WTC11 (cell line): ENCODE measurements at regions not wholly inside any gene's neighbourhood (a gene's known extent, or its start where the extent isn't known, plus 50 kb on each side); places are given as distances from the start of the nearest gene placed in this dataset.

ENCODE experiments used
- ATAC-seq: fragments of 200-7000 bp; cut with Tn5 transposase; 2 replicates; pipeline ENCODE4 v1.10.0; 2021; ENCODE audit warnings: mild to moderate bottlenecking, moderate library complexity
- CTCF ChIA-PET: fragments of 300-600 bp; sonication (Branson Sonifier 250); formaldehyde crosslinking; loops from one replicate; lab custom pipeline; 2021; ENCODE audit warnings: antibody characterized with exemption; lab: Charles Lee
- POLR2A ChIA-PET: fragments of 350-600 bp; sonication (Branson Sonifier 250); formaldehyde crosslinking; loops from one replicate; lab custom pipeline; 2021; ENCODE audit warnings: antibody characterized with exemption; lab: Charles Lee
- DNase-seq: peaks from one replicate; pipeline ENCODE4 v3.0.0; 2021; ENCODE audit warnings: low spot score
- H3K27ac Mint-ChIP-seq: 2 replicates; pipeline ENCODE4 v1.8.0; 2021; ENCODE audit warnings: mixed read lengths
- H3K27me3 Mint-ChIP-seq: 2 replicates; pipeline ENCODE4 v1.8.0; 2021; ENCODE audit warnings: low read depth, mild to moderate bottlenecking, moderate library complexity, mixed read lengths
- H3K36me3 Mint-ChIP-seq: 2 replicates; pipeline ENCODE4 v1.8.0; 2021; ENCODE audit warnings: mixed read lengths
- H3K4me1 Mint-ChIP-seq: 2 replicates; pipeline ENCODE4 v1.8.0; 2022; ENCODE audit warnings: mixed read lengths
- H3K4me3 Mint-ChIP-seq: 2 replicates; pipeline ENCODE4 v1.8.0; 2021; ENCODE audit warnings: mild to moderate bottlenecking, moderate library complexity, mixed read lengths
- H3K9me3 Mint-ChIP-seq: 2 replicates; pipeline ENCODE4 v1.8.0; 2021; ENCODE audit warnings: mixed read lengths
- ATF1 ChIP-seq: sonication (generic); formaldehyde crosslinking; IDR thresholded peaks from 2 replicates; pipeline ENCODE4 v1.8.1; 2023; ENCODE audit warnings: mild to moderate bottlenecking, moderate library complexity, missing genetic modification reagents
- CREM ChIP-seq: sonication (generic); formaldehyde crosslinking; IDR thresholded peaks from 2 replicates; pipeline ENCODE4 v1.8.1; 2022; ENCODE audit warnings: mild to moderate bottlenecking, missing genetic modification reagents, moderate library complexity
- E2F1 ChIP-seq: sonication (generic); formaldehyde crosslinking; IDR thresholded peaks from 2 replicates; pipeline ENCODE4 v1.8.0; 2022; ENCODE audit warnings: mild to moderate bottlenecking, missing genetic modification reagents
- ESRRA ChIP-seq: sonication (generic); formaldehyde crosslinking; IDR thresholded peaks from 2 replicates; pipeline ENCODE4 v1.8.1; 2022; ENCODE audit warnings: mild to moderate bottlenecking, missing genetic modification reagents, borderline replicate concordance
- HMGXB4 ChIP-seq: sonication (generic); formaldehyde crosslinking; IDR thresholded peaks from 2 replicates; pipeline ENCODE4 v1.8.1; 2023; ENCODE audit warnings: mild to moderate bottlenecking, moderate library complexity, missing genetic modification reagents
- MAX ChIP-seq: sonication (generic); formaldehyde crosslinking; IDR thresholded peaks from 2 replicates; pipeline ENCODE4 v1.8.0; 2022; ENCODE audit warnings: mild to moderate bottlenecking, missing genetic modification reagents
- MXD4 ChIP-seq: fragments of 250-450 bp; sonication (Bioruptor Pico); IDR thresholded peaks from 2 replicates; pipeline ENCODE4 v1.8.0; 2021; ENCODE audit warnings: mild to moderate bottlenecking, moderate library complexity, borderline replicate concordance
- NFE2L1 ChIP-seq: sonication (generic); formaldehyde crosslinking; IDR thresholded peaks from 2 replicates; pipeline ENCODE4 v1.8.1; 2023; ENCODE audit warnings: missing genetic modification reagents
- PREB ChIP-seq: sonication (generic); formaldehyde crosslinking; IDR thresholded peaks from 2 replicates; pipeline ENCODE4 v1.8.1; 2022; ENCODE audit warnings: mild to moderate bottlenecking, missing genetic modification reagents, moderate library complexity, borderline replicate concordance
- SP1 ChIP-seq: sonication (generic); formaldehyde crosslinking; conservative IDR thresholded peaks from 2 replicates; pipeline ENCODE4 v1.8.1; 2022; ENCODE audit warnings: missing genetic modification reagents
- TCF7 ChIP-seq: sonication (generic); formaldehyde crosslinking; IDR thresholded peaks from 2 replicates; pipeline ENCODE4 v1.8.0; 2022; ENCODE audit warnings: mild to moderate bottlenecking, low read depth, missing genetic modification reagents, moderate library complexity
- ZNF671 ChIP-seq: fragments of 250-450 bp; sonication (Bioruptor Pico); IDR thresholded peaks from 2 replicates; pipeline ENCODE4 v1.8.0; 2021; ENCODE audit warnings: mild to moderate bottlenecking
- TF ChIP-seq, protein P1 (sequence below): sonication (generic); formaldehyde crosslinking; IDR thresholded peaks from 2 replicates; pipeline ENCODE4 v1.8.0; 2022; ENCODE audit warnings: mild to moderate bottlenecking, missing genetic modification reagents
- TF ChIP-seq, protein P2 (sequence below): sonication (generic); formaldehyde crosslinking; IDR thresholded peaks from 2 replicates; pipeline ENCODE4 v1.8.0; 2023; ENCODE audit warnings: missing genetic modification reagents
- TF ChIP-seq, protein P3 (sequence below): sonication (generic); formaldehyde crosslinking; IDR thresholded peaks from 2 replicates; pipeline ENCODE4 v1.8.0; 2023; ENCODE audit warnings: mild to moderate bottlenecking, missing genetic modification reagents
- TF ChIP-seq, protein P4 (sequence below): sonication (generic); formaldehyde crosslinking; IDR thresholded peaks from 2 replicates; pipeline ENCODE4 v1.8.1; 2023; ENCODE audit warnings: mild to moderate bottlenecking, missing genetic modification reagents

DNA sequence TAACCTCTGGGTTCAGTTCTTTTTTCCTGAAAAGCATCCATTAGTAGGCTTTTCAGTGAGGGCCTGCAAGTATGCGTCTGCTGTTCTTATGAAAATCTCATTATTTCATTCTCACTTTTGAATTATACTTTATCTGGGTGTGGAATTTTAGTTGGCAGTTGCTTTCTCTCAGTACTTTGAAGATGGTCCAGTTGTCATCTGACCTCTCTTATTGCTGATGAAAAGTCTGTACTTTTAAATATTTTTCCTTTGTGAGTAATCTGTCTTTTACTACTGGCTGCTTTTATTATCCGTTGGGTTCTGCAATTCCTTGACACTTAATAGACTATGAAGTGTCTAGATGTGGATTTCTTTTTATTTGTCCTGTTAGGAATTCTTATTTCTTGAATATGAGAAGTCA is 307.8 kb downstream of the CYP26B1 start (continued):
- TF ChIP-seq, protein P1, sequence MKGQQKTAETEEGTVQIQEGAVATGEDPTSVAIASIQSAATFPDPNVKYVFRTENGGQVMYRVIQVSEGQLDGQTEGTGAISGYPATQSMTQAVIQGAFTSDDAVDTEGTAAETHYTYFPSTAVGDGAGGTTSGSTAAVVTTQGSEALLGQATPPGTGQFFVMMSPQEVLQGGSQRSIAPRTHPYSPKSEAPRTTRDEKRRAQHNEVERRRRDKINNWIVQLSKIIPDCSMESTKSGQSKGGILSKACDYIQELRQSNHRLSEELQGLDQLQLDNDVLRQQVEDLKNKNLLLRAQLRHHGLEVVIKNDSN: no peak
- TF ChIP-seq, protein P2, sequence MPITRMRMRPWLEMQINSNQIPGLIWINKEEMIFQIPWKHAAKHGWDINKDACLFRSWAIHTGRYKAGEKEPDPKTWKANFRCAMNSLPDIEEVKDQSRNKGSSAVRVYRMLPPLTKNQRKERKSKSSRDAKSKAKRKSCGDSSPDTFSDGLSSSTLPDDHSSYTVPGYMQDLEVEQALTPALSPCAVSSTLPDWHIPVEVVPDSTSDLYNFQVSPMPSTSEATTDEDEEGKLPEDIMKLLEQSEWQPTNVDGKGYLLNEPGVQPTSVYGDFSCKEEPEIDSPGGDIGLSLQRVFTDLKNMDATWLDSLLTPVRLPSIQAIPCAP (CRISPR knock-in tag): no peak

- ChIA-PET CTCF (no interaction called here), POLR2A (no interaction called here)
- TF ChIP-seq HMGXB4 (CRISPR knock-in tag) (no peak), NFE2L1 (CRISPR knock-in tag) (no peak), CREM (CRISPR knock-in tag) (no peak), ATF1 (CRISPR knock-in tag) (no peak), ESRRA (CRISPR knock-in tag) (no peak), MAX (CRISPR knock-in tag) (no peak), SP1 (CRISPR knock-in tag) (no peak), TCF7 (CRISPR knock-in tag) (no peak), PREB (CRISPR knock-in tag) (no peak), ZNF671 (no peak), E2F1 (no peak), MXD4 (CRISPR knock-in tag) (no peak)
- TF ChIP-seq, protein P3, sequence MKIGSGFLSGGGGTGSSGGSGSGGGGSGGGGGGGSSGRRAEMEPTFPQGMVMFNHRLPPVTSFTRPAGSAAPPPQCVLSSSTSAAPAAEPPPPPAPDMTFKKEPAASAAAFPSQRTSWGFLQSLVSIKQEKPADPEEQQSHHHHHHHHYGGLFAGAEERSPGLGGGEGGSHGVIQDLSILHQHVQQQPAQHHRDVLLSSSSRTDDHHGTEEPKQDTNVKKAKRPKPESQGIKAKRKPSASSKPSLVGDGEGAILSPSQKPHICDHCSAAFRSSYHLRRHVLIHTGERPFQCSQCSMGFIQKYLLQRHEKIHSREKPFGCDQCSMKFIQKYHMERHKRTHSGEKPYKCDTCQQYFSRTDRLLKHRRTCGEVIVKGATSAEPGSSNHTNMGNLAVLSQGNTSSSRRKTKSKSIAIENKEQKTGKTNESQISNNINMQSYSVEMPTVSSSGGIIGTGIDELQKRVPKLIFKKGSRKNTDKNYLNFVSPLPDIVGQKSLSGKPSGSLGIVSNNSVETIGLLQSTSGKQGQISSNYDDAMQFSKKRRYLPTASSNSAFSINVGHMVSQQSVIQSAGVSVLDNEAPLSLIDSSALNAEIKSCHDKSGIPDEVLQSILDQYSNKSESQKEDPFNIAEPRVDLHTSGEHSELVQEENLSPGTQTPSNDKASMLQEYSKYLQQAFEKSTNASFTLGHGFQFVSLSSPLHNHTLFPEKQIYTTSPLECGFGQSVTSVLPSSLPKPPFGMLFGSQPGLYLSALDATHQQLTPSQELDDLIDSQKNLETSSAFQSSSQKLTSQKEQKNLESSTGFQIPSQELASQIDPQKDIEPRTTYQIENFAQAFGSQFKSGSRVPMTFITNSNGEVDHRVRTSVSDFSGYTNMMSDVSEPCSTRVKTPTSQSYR (CRISPR knock-in tag): no peak
- TF ChIP-seq, protein P4, sequence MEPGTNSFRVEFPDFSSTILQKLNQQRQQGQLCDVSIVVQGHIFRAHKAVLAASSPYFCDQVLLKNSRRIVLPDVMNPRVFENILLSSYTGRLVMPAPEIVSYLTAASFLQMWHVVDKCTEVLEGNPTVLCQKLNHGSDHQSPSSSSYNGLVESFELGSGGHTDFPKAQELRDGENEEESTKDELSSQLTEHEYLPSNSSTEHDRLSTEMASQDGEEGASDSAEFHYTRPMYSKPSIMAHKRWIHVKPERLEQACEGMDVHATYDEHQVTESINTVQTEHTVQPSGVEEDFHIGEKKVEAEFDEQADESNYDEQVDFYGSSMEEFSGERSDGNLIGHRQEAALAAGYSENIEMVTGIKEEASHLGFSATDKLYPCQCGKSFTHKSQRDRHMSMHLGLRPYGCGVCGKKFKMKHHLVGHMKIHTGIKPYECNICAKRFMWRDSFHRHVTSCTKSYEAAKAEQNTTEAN: no peak
- H3K4me1 Mint-ChIP-seq: no peaks in the 10 kb centered on the region
- DNase-seq (no peak), ATAC-seq (no peak)
- H3K27ac Mint-ChIP-seq: no peak overlapping the region
- no peak overlapping the region for H3K4me3 Mint-ChIP-seq
- H3K9me3 Mint-ChIP-seq: no peaks in the 10 kb centered on the region
- no peaks in the 10 kb centered on the region for H3K36me3 Mint-ChIP-seq
- H3K27me3 Mint-ChIP-seq: no peaks in the 10 kb centered on the region
Measured at GRCh38 chr2:71834796-71835195, 312.9 kb downstream of the CYP26B1 start.
